GM18907 (cell line): ENCODE measurements at regions not wholly inside any gene's neighbourhood (a gene's known extent, or its start where the extent isn't known, plus 50 kb on each side); places are given as distances from the start of the nearest gene placed in this dataset.

Experiments used
- ATAC-seq: cut with Tn5 transposase; IDR thresholded peaks from one replicate; pipeline ENCODE4 v1.9.1; 2021; ENCODE audit warnings: mild to moderate bottlenecking, moderate library complexity; ENCODE audit not compliant: unreplicated experiment

DNA sequence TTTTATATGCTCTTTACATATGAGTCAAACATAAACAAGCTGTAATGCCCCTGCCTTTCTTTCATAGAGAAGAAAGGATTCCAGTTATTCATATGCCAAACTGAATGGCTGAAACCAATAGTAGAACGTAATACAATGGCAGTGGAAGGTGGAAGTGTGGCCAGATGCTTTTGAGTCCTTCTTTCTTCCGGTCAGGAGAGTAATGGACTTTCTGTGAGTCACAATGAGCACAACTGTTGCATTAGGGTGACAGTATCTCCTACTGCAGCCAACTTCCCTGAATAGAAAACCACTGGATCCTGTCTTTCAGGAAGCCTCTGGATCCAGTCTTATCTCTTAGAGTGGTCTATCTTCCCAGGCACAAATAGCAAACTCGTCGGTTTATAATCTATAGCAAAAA is 855.2 kb downstream of the MAT2B start:
- no peak for ATAC-seq

- ATAC-seq: no peak
Observed at GRCh38 chr5:164361986-164362385, 856.6 kb downstream of the MAT2B start.

DNA sequence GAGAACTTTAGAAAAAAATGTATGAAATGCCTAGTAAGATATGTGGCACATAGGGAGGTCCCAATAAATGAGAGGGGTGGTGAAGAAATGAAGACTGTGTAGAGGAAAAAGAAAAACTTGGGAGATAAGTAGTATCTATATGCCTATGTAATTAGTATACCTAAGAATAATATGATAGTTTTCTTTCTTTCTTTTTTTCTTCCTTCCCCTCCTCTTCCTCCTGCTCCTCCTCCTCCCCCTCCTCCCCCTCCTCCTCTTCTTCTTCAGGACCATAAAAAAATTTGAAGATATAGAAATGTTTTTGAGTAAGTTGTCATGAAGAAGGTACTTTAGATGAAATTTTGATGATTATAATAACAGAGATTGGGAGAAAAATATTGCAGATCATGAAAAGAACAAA is 857.4 kb downstream of the MAT2B start:
- no peak for ATAC-seq

DNA sequence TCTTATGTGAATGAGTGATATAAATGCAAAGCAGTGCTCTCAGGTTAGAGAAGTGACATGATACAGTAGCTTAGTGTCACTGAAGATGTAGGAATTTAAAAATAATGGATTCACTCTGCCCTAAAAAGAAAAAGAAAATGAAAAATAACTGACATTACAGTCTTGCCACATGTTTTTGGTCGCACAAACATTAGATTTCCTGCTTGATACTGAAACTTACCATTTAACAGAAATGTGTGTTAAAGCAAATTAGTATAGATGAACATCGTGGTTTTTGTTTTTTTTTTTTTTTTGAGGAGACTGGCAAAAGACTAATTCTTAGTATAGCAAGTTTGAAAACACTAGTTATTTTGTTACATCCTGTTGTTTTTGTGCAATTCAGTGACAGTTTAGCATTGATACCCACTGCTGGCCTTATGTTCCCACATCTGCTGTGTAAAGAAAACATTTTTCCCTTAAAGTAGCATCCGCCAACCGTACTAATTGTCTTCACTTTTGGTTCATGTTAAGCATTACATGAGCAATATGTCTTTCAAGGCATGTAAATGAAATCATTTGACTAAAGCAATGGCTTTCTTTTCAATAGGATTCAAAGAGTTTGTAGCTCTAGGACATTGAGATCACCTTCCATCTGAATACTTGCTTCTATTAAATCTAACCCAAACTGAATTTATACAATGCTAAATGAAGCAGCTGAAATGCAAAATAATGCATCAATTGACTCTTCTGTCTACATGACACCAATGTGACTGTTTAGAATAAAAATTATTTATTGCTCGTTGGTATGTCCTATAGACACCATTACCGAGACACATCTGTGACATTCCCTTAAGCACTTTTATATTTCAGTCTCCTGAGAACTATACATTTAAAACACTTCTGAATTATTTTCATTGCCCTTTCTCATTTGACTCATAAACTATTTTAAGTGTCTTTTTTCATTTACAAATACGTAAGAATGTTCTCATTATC is 859.1 kb downstream of the MAT2B start:
- no peak for ATAC-seq

DNA sequence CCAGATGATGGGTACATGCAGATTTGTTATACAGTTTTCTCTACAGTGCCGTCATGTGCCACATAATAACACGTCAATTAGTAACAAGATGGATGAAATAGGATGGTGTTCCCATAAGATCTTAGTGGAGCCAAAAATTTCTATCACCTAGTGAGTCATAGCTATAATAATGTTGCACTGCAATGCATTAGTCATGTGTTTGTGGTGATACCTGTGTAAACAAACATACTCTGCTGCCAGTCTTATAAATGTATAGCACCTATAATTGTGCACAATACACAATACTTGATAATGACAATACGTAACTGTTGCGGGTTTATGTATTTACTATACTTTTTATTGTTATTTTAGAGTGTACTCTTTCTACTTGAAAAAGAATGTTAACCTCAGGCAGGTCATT is 865.4 kb downstream of the MAT2B start:
- no peak for ATAC-seq

- ATAC-seq: no peak
Observed at GRCh38 chr5:164372892-164373291, 867.5 kb downstream of the MAT2B start.

DNA sequence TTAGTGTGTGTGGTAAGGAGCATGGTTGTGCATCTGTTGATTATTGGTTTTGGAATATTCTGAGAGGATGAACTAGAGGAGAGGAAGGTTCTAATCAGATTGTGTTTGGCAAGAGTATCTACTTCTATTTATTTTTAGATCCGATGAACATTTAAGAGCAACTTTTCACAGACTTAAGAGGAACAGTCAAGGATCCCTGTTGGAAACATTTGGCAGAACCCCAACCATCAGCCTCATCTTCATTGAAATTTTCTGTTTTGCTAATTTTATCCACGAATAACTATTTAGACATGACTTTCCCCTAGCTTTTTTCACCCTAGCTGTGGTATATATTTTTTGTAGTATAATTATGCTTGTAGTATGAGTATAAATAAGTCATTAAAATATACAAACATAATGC is 868.5 kb downstream of the MAT2B start:
- no peak for ATAC-seq

GRCh38 chr5:164375051-164375450 is 869.6 kb downstream of the MAT2B start:
- ATAC-seq: no peak

DNA sequence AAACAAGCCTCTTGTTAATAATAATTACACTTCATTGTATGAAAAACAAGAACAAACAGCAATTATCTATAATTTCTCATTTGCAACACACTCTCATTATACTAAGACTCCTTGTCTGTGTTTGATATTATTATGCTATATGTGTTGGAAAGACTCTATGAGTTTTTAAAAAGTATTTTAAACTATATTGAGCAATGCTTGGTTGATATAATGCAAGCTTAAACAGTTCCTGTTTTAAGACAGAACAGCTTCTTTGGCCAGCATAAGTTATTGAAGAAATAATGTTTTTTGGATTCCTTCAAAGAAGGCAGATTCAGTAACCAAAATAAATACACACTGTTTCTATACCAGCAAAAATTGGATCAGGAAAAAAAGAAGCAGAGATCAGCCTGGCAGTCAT is 871.4 kb downstream of the MAT2B start:
- no peak for ATAC-seq

DNA sequence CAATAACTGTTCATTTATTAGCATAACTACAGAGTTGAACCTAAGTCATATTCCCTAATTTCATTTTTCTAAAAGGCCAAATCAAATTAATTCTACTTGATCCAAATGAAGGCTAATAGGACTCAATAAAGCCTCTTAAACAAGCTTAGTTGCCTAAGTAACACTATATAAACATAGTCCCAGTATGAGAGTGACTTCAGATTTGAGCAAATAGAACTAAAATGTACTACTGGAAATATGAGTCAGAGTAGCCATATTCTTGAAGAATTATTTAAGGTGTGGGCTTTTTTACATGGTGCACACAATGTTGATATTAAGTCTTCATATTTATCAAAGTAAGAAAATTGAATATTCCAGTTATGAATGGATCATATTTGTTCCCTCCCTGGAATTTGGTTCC is 872.3 kb downstream of the MAT2B start:
- no peak for ATAC-seq

DNA sequence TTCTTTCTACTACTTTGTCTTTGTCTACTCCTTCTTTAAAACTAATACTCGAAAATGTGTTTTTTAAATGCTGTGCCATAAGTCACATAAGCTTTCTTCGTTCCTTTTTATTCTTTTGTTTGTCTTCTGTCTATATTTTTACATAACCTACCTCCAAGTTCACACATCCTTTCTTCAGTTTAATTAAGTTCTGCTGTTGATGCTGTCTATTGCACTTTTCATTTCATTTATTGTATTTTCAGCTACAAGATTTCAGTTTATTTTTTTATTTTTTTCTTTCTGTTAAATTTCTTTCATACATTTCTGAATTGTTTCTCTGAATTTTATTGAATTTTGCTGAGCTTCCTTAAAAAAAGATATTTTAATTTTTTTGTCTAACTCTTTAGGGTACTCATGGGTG is 878.2 kb downstream of the MAT2B start:
- no peak for ATAC-seq

DNA sequence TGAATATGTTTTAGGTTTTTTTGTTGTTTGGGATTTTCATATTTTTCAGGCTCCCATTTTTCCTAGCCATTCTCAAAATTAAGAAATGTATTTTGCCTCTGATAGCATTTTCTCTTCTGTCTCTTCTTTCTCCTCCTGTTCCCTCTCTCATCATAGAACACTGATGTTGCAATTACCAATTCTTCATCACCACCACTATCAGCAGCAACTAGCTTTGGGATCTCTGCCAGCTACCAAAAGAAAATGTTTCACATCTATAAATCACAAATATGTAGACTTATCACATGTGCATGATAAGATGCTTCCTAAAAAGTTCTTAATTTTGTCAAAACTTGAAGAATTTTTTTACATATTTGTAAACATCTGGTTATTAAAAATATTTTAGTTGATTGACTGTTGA is 887.1 kb downstream of the MAT2B start:
- ATAC-seq: no peak

DNA sequence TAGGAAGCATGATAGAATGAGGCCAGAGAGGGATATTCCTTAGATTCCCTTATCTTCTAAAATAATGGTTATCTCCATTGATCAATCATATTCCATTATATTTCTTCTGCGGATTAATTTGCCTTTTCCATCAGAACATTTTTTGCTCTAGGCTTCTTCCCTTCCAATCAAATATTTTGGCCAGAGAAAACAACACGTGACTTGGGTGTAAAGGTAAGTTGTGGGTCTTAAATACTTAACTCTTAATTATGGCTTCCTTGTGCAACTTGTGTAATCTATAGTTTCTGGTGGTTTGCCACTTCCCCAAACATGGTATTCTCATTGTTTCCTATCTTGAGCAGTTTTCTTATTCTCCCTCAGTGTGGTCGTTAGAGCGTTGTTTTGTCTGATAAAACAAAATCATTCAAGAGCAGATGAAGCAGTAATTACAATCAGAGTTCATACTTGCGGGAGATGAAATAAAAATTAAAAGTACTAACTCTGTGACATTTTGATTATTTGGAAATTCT is 889.3 kb downstream of the MAT2B start:
- ATAC-seq: no peak

DNA sequence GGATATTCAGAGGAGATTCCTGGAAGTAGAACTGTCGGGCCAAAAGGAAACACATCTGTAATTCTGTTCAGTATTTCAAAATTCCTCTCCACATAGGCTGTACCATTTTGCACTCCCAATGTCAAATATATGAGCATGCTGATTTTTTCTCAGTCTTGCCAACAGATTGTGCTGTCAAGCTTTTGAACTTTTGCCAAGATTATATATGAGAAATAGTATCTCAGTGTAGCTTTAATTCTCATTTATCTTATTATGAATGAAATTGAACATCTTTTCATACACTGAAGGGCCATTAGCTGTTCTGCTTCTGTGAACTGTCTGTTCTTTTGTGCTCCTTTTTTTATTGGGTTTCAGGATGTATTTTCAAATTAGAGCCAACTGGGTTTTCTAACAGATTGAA is 907.1 kb downstream of the MAT2B start:
- no peak for ATAC-seq

DNA sequence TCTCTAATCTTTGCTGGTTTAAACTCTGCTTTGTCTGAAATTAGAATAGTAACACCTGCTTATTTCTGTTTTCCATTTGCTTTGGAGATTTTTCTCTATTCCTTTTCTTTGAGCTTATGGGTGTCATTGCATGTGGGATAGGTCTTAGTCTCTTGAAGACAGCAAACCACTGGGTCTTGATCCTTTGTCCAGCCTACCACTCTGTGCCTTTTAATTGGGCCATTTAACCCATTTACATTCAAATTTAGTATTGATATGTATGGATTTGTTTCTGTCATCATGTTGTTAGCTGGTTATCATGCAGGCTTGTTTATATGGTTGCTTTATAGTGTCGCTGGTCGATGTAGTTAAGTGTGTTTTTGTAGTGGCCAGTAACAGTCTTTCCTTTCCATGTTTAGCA is 914.7 kb downstream of the MAT2B start:
- no peak for ATAC-seq

DNA sequence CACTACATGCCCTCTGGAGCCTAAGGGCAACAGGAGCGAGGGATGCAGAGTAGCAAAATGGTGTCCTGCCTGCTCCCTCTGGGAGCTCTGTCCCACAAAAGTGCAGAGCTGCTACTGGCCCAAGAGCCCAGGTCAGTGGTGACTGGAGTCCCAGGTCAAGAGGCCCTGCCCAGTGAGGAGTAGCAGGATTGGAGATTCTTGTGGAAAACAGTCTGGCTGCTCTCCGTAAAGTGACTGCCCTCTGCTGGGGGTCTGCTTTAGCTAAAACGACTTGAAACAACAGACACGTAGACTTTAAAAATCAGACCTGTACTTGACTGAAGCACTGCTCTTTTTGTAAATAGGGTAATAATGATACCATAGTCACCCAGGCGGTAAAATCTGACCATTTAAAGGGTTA is 917.0 kb downstream of the MAT2B start:
- no peak for ATAC-seq

DNA sequence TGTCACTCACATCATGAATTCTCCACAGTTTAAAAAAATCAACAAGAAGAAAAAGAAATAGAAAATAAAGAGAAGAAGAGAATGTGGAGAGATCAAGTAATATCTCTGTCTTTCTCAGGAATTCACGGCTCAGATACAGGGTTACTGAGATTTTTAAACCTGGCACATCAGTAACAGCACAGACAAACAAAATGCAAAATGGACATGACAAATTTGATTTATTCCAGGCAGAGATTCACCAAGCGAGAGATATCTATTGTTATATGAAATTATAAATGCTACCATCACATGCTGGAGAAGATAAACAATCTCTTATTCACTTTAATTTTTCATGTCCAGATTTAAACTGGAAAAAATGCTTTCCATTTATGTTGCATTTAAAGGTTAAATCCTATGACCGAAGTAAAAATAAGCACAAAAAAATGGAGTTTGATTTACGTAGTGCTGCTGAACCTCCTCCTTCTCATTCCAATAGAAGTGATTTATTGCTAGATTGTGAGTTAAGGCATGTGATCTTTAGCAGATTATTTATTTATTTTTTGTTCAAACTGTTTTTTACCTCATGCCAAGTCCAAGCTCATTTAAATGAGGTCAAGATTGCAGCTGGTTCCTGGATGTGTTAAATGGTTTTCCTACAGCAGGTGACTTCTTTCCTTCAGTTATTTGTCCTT is 926.4 kb downstream of the MAT2B start:
- no peak for ATAC-seq

GRCh38 chr5:164433106-164433870 is 927.9 kb downstream of the MAT2B start:
- ATAC-seq: no peak

DNA sequence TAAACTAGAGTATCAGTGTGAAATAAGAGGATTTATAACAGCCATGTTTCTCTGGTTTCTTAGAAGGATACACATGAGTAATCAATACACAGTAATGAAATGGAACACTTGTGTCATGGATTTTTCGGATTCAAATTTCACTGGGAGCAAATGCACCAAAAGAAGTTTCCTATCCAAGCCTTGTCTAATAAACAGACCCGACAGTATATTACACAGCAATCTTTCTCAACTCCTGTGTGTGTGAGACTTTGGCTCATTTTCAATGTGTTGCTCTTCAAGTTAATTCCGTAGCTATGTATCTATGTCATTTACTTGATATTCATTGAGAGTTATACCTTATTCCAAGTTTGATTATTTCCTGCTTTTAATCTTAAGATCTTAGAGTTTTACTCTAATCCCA is 930.2 kb downstream of the MAT2B start:
- no peak for ATAC-seq

- ATAC-seq: no peak
Observed at GRCh38 chr5:164439799-164440198, 934.4 kb downstream of the MAT2B start.

- no peak for ATAC-seq
Observed at GRCh38 chr5:164449460-164449859, 944.0 kb downstream of the MAT2B start.
